SK-N-MC (cell line): ENCODE measurements at regions not wholly inside any gene's neighbourhood (a gene's known extent, or its start where the extent isn't known, plus 50 kb on each side); places are given as distances from the start of the nearest gene placed in this dataset.

Source experiments
- EZH2 ChIP-seq: fragments of 200-600 bp; sonication (generic); IDR thresholded peaks from one replicate; pipeline ENCODE4 v1.6.1; 2017; ENCODE audit warnings: antibody characterized with exemption
- FOXP2 ChIP-seq: optimal IDR thresholded peaks from 2 replicates; pipeline ENCODE3; 2011; ENCODE audit warnings: mild to moderate bottlenecking, moderate library complexity; ENCODE audit not compliant: insufficient read depth; ENCODE audit errors: extremely low read length, control extremely low read depth

DNA sequence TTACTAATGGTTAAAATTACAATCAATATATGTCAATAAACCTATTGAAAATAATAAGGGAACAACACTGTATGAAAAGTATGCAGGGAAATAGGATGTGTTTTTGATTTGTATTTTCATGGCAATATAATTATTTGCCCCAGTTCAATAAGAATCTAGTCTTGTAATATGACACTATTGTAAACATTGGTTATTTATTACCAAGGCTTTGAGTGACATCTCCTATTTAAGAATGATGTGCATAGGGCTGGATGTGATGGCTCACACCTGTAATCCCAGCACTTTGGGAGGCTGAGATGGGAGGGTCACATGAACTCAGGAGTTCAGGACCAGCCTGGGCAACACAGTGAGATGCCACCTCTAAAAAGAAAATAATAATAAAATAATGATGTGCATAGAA, 78.6 kb upstream of the DTNBP1 start:
- TF ChIP-seq EZH2: no peak
- no peak for TF ChIP-seq FOXP2
